Neural progenitor cell (in vitro differentiated cells): ENCODE measurements at regions not wholly inside any gene's neighbourhood (a gene's known extent, or its start where the extent isn't known, plus 50 kb on each side); places are given as distances from the start of the nearest gene placed in this dataset.

ENCODE experiments used
- CTCF ChIP-seq: fragments of 200-600 bp; sonication (generic); IDR thresholded peaks from 2 replicates; pipeline ENCODE4 v1.5.1; 2017; ENCODE audit warnings: antibody characterized with exemption, mild to moderate bottlenecking
- EZH2 ChIP-seq: fragments of 200-600 bp; sonication (generic); IDR thresholded peaks from 2 replicates; pipeline ENCODE4 v1.6.1; 2017; ENCODE audit warnings: antibody characterized with exemption, mild to moderate bottlenecking, moderate library complexity
- EZH2phosphoT487 ChIP-seq: fragments of 200-600 bp; sonication (generic); IDR thresholded peaks from 2 replicates; pipeline ENCODE4 v1.6.1; 2017; ENCODE audit warnings: antibody characterized with exemption

- TF ChIP-seq EZH2phosphoT487 (no peak), EZH2 (no peak), CTCF (no peak)
These were observed 868.4 kb upstream of the EEF2KMT start for GRCh38 chr16:5966004-5966403.
